H1 (cell line): ENCODE measurements at regions not wholly inside any gene's neighbourhood (a gene's known extent, or its start where the extent isn't known, plus 50 kb on each side); places are given as distances from the start of the nearest gene placed in this dataset.
A peak's percentile ranks its signal among the peaks of the same experiment; 100 is the strongest.

Experiments
- CTCF ChIA-PET: fragments of 300-600 bp; sonication (Branson Sonifier 250); formaldehyde crosslinking; loops from one replicate; lab custom pipeline; 2021; ENCODE audit not compliant: partially characterized antibody; lab: Charles Lee
- POLR2A ChIA-PET: fragments of 300-600 bp; sonication (Branson Sonifier 250); formaldehyde crosslinking; loops from one replicate; lab custom pipeline; 2021; ENCODE audit warnings: inconsistent platforms; ENCODE audit not compliant: partially characterized antibody; lab: Charles Lee
- DNase-seq, 2 experiments: peaks; one replicate each; pipeline versions ENCODE4 v3.0.0 to v3.0.0-alpha.2; 2010 to 2022; ENCODE audit warnings: low spot score in 2 of 2, low read depth in 1 of 2, mixed read lengths in 1 of 2
- FAIRE-seq: peaks from 2 replicates; lab custom pipeline; 2011; peaks lifted over from hg19 to GRCh38; lab: Jason Lieb, UNC
- H2AFZ ChIP-seq: 2 replicates; pipeline ENCODE4 v1.8.1; 2012; ENCODE audit warnings: low read length, inconsistent platforms
- H2AK5ac ChIP-seq: 2 replicates; pipeline ENCODE4 v1.6.1; 2013; ENCODE audit warnings: low read depth, low read length
- H2BK120ac ChIP-seq: replicated peaks from 2 replicates; pipeline ENCODE3; 2013; ENCODE audit warnings: low read depth, low read length, inconsistent platforms
- H2BK12ac ChIP-seq: 2 replicates; pipeline ENCODE4 v1.6.1; 2013; ENCODE audit warnings: low read depth, low read length
- H2BK15ac ChIP-seq: 2 replicates; pipeline ENCODE4 v1.6.1; 2013; ENCODE audit warnings: low read length
- H2BK20ac ChIP-seq: 2 replicates; pipeline ENCODE4 v1.6.1; 2013; ENCODE audit warnings: low read length
- H2BK5ac ChIP-seq: 2 replicates; pipeline ENCODE4 v1.6.1; 2013; ENCODE audit warnings: low read depth, low read length
- H3K14ac ChIP-seq: 2 replicates; pipeline ENCODE4 v1.6.1; 2013; ENCODE audit warnings: inconsistent platforms; ENCODE audit not compliant: insufficient read length
- H3K18ac ChIP-seq: 2 replicates; pipeline ENCODE4 v1.6.1; 2013; ENCODE audit warnings: low read length; ENCODE audit errors: extremely low read depth
- H3K23ac ChIP-seq: 2 replicates; pipeline ENCODE4 v1.6.1; 2013; ENCODE audit warnings: inconsistent platforms; ENCODE audit not compliant: insufficient read length
- H3K23me2 ChIP-seq: 2 replicates; pipeline ENCODE4 v1.6.1; 2013; ENCODE audit warnings: low read depth, low read length
- H3K27ac ChIP-seq: 2 replicates; pipeline ENCODE4 v1.6.1; 2011; ENCODE audit warnings: low read depth, low read length, inconsistent platforms
- H3K27me3 ChIP-seq, 4 experiments: replicated peaks in 1 of 4; 1 replicate in 1 of 4; 2 replicates in 3 of 4; pipeline versions ENCODE4 v1.6.1 to v1.8.1; 2011 to 2013; ENCODE audit warnings: low read length in 3 of 4, mild to moderate bottlenecking in 3 of 4, inconsistent platforms in 2 of 4, mixed read lengths in 2 of 4, moderate library complexity in 1 of 4; ENCODE audit not compliant: control insufficient read depth in 3 of 4, insufficient read depth in 3 of 4; ENCODE audit errors: extremely low read depth in 1 of 4
- H3K36me3 ChIP-seq, 4 experiments: 2 replicates each; pipeline versions ENCODE4 v1.6.1 to v1.8.1; 2011 to 2013; ENCODE audit warnings: mild to moderate bottlenecking in 4 of 4, low read length in 3 of 4, moderate library complexity in 2 of 4, control low read depth in 1 of 4, inconsistent platforms in 1 of 4; ENCODE audit not compliant: insufficient read depth in 4 of 4, control insufficient read depth in 2 of 4
- H3K4ac ChIP-seq: replicated peaks from 2 replicates; pipeline ENCODE3; 2013; ENCODE audit warnings: low read length, low read depth, mixed read lengths, inconsistent platforms; ENCODE audit not compliant: insufficient read length
- H3K4me1 ChIP-seq, 4 experiments: replicated peaks in 1 of 4; 1 replicate in 1 of 4; 2 replicates in 3 of 4; pipeline versions ENCODE4 v1.6.1 to v1.8.1; 2011 to 2013; ENCODE audit warnings: low read length in 3 of 4, inconsistent platforms in 2 of 4, mixed read lengths in 1 of 4; ENCODE audit not compliant: insufficient read depth in 4 of 4, control insufficient read depth in 3 of 4
- H3K4me2 ChIP-seq, 2 experiments: 2 replicates each; pipeline versions ENCODE4 v1.6.1 to v1.8.1; 2011 to 2013; ENCODE audit warnings: low read depth in 2 of 2, low read length in 2 of 2, control low read depth in 1 of 2, inconsistent platforms in 1 of 2, mild to moderate bottlenecking in 1 of 2; ENCODE audit not compliant: insufficient read depth in 1 of 2
- H3K4me3 ChIP-seq, 4 experiments: fragments of 200-600, 300-600 bp in 1 of 4; sonication (generic), shearing (Covaris generic), sonication (Bioruptor Twin) in 1 of 4; 2 replicates each; pipeline versions ENCODE4 v1.5.1 to v1.8.1; 2011 to 2016; ENCODE audit warnings: low read length in 4 of 4, low read depth in 3 of 4, control low read depth in 2 of 4, inconsistent platforms in 2 of 4, mild to moderate bottlenecking in 2 of 4, mixed read lengths in 1 of 4, moderate library complexity in 1 of 4; ENCODE audit not compliant: insufficient read depth in 2 of 4; ENCODE audit errors: extremely low read depth in 1 of 4
- H3K56ac ChIP-seq: replicated peaks from 2 replicates; pipeline ENCODE3; 2013; ENCODE audit warnings: low read depth, mild to moderate bottlenecking, mixed read lengths, low read length, inconsistent platforms; ENCODE audit not compliant: insufficient read length
- H3K79me1 ChIP-seq: 2 replicates; pipeline ENCODE4 v1.6.1; 2013; ENCODE audit warnings: low read depth, low read length, control low read depth
- H3K79me2 ChIP-seq, 2 experiments: 2 replicates each; pipeline versions ENCODE4 v1.6.1 to v1.8.1; 2012 to 2013; ENCODE audit warnings: low read length in 2 of 2, mild to moderate bottlenecking in 2 of 2, inconsistent platforms in 1 of 2; ENCODE audit not compliant: insufficient read depth in 2 of 2, control insufficient read depth in 1 of 2
- H3K9ac ChIP-seq, 4 experiments: replicated peaks in 1 of 4; 1 replicate in 1 of 4; 2 replicates in 3 of 4; pipeline versions ENCODE4 v1.6.1 to v1.8.1; 2011 to 2013; ENCODE audit warnings: low read depth in 3 of 4, low read length in 3 of 4, control low read depth in 2 of 4, mild to moderate bottlenecking in 2 of 4, moderate library complexity in 2 of 4, inconsistent platforms in 1 of 4; ENCODE audit errors: extremely low read depth in 1 of 4
- H3K9me3 ChIP-seq, 2 experiments: 2 replicates each; pipeline versions ENCODE4 v1.6.1 to v1.8.1; 2012 to 2013; ENCODE audit warnings: mild to moderate bottlenecking in 2 of 2, moderate library complexity in 2 of 2, control low read depth in 1 of 2, inconsistent platforms in 1 of 2, low read depth in 1 of 2, low read length in 1 of 2, mixed read lengths in 1 of 2; ENCODE audit not compliant: insufficient read depth in 2 of 2
- H4K20me1 ChIP-seq, 2 experiments: replicated peaks in 1 of 2; 2 replicates each; pipeline versions ENCODE3 to v1.8.1; 2011 to 2013; ENCODE audit warnings: inconsistent platforms in 2 of 2, low read length in 2 of 2, mild to moderate bottlenecking in 1 of 2; ENCODE audit not compliant: insufficient read depth in 2 of 2, control insufficient read depth in 1 of 2
- H4K5ac ChIP-seq: 2 replicates; pipeline ENCODE4 v1.6.1; 2013; ENCODE audit warnings: low read length, low read depth, mixed read lengths, inconsistent platforms; ENCODE audit not compliant: insufficient read length
- H4K8ac ChIP-seq: 2 replicates; pipeline ENCODE4 v1.8.0; 2013; ENCODE audit warnings: mild to moderate bottlenecking, moderate library complexity, low read length, inconsistent platforms; ENCODE audit not compliant: insufficient read depth; ENCODE audit errors: extremely low read depth
- H4K91ac ChIP-seq: replicated peaks from 2 replicates; pipeline ENCODE3; 2013; ENCODE audit warnings: low read length, mixed read lengths, inconsistent platforms; ENCODE audit not compliant: insufficient read length
- ATF3 ChIP-seq: IDR thresholded peaks from 2 replicates; pipeline ENCODE4 v1.6.1; 2011; ENCODE audit warnings: low read depth, mild to moderate bottlenecking, low read length; ENCODE audit not compliant: insufficient read depth
- CHD1 ChIP-seq: IDR thresholded peaks from 2 replicates; pipeline ENCODE4 v1.6.1; 2012; ENCODE audit warnings: low read depth, low read length, improper control_type of control experiment
- KDM1A ChIP-seq: fragments of 200-600, 300-600 bp; sonication (generic); IDR thresholded peaks from 2 replicates; pipeline ENCODE4 v1.7.1; 2016; ENCODE audit warnings: mild to moderate bottlenecking, low read length, borderline replicate concordance
- KDM4A ChIP-seq: IDR thresholded peaks from one replicate; pipeline ENCODE4 v1.7.1; 2012; ENCODE audit warnings: low read depth, mild to moderate bottlenecking, moderate library complexity, low read length, inconsistent platforms; ENCODE audit not compliant: severe bottlenecking
- RNF2 ChIP-seq: fragments of 200-900, 300-1000 bp; sonication (generic); IDR thresholded peaks from 2 replicates; pipeline ENCODE4 v1.7.1; 2016; ENCODE audit warnings: borderline replicate concordance, low read depth, mild to moderate bottlenecking, antibody characterized with exemption, low read length; ENCODE audit not compliant: poor library complexity, severe bottlenecking; ENCODE audit errors: missing control alignments
- SAP30 ChIP-seq: fragments of 300-600 bp; sonication (generic); IDR thresholded peaks from 2 replicates; pipeline ENCODE4 v1.7.1; 2012; ENCODE audit warnings: low read length, moderate library complexity, mild to moderate bottlenecking, inconsistent platforms; ENCODE audit not compliant: insufficient read depth, insufficient replicate concordance
- SP2 ChIP-seq: IDR thresholded peaks from 2 replicates; pipeline ENCODE4 v1.6.1; 2012; ENCODE audit warnings: mild to moderate bottlenecking, low read length, inconsistent platforms
- SRF ChIP-seq: IDR thresholded peaks from 2 replicates; pipeline ENCODE4 v1.6.1; 2011; ENCODE audit warnings: mild to moderate bottlenecking, low read depth, low read length, moderate library complexity
- YY1 ChIP-seq: IDR thresholded peaks from 2 replicates; pipeline ENCODE4 v1.6.1; 2011; ENCODE audit warnings: low read depth, mild to moderate bottlenecking, low read length
- WGBS, 2 experiments: shearing (Covaris generic) in 1 of 2; methylation state at CpG; one replicate each; pipeline versions ENCODE4 v1.1.6 to v1.1.7; 2013 to 2015; ENCODE audit warnings: low lambda C conversion rate in 2 of 2, mixed read lengths in 2 of 2, inconsistent platforms in 1 of 2, low coverage in 1 of 2, missing lambda C conversion rate in 1 of 2; ENCODE audit not compliant: insufficient replicate concordance in 2 of 2, insufficient coverage in 1 of 2, insufficient read length in 1 of 2; ENCODE audit errors: extremely low coverage in 1 of 2, missing lambda C conversion rate in 1 of 2; 5-methylcytosine and 5-hydroxymethylcytosine counted together

GRCh38 chr16:86357303-86357702 is 153.0 kb upstream of the FOXF1 start:
- FAIRE-seq = no peak
- H4K8ac ChIP-seq = no peak overlapping the region
- no peaks in the 10 kb centered on the region for H3K23me2 ChIP-seq
- no peaks in the 10 kb centered on the region for H3K79me2 ChIP-seq
- H2BK15ac ChIP-seq = no peak overlapping the region
- H3K27me3 ChIP-seq = 0 out of 7 replicates have a peak, but pooled peaks cover 0 to under 1% (median 0%) of the 10 kb centered on the region in 4 experiments
- no peak overlapping the region for H2AK5ac ChIP-seq
- WGBS, 2 experiments = 97% methylated on average over 6 of the region's 6 CpGs; no CpG with 5 or more reads in 1 of the 2 experiments
- no peak overlapping the region for H4K91ac ChIP-seq
- ChIA-PET CTCF (interaction anchor here (0.9 to 1.3 kb wide), 2 partner anchors 38 to 104 kb away, joined by 3 to 4 read pairs; no protein-coding TSS in a partner anchor), POLR2A (no interaction called here)
- H3K18ac ChIP-seq = no peak overlapping the region
- no peak for DNase-seq
- no peak overlapping the region for H3K4me3 ChIP-seq
- no peaks in the 10 kb centered on the region for H4K20me1 ChIP-seq
- no peak overlapping the region for H3K9ac ChIP-seq
- no peak overlapping the region for H3K23ac ChIP-seq
- no peak overlapping the region for H3K56ac ChIP-seq
- H3K27ac ChIP-seq = no peak overlapping the region
- no peak for TF ChIP-seq KDM4A
- TF ChIP-seq KDM1A = peak; percentile 57; the same call in 1 of the 2 replicates
- TF ChIP-seq SP2 = no peak
- TF ChIP-seq ATF3 = no peak
- no peak for TF ChIP-seq SRF
- TF ChIP-seq CHD1 = no peak
- TF ChIP-seq RNF2 = no peak
- TF ChIP-seq SAP30 = no peak
- no peak for TF ChIP-seq YY1
- H3K9me3 ChIP-seq = peaks cover 8% of the 10 kb centered on the region in 2 experiments; a peak in 3 of 4 replicates
- no peak overlapping the region for H2BK120ac ChIP-seq
- no peaks in the 10 kb centered on the region for H3K79me1 ChIP-seq
- H2BK5ac ChIP-seq = no peak overlapping the region
- no peak overlapping the region for H3K14ac ChIP-seq
- no peak overlapping the region for H3K4me2 ChIP-seq
- H3K36me3 ChIP-seq = no peaks in the 10 kb centered on the region
- H2BK20ac ChIP-seq = no peak overlapping the region
- H3K4ac ChIP-seq = peak overlapping the region; percentile 57
- no peak overlapping the region for H2AFZ ChIP-seq
- peaks cover 0 to 18% (median 4%) of the 10 kb centered on the region in 4 experiments; a peak in 3 of 7 replicates for H3K4me1 ChIP-seq
- no peak overlapping the region for H4K5ac ChIP-seq
- H2BK12ac ChIP-seq = peak overlapping the region; percentile 13; the same call in 1 of the 2 replicates
